Endothelial cell (in vitro differentiated cells): ENCODE measurements at regions not wholly inside any gene's neighbourhood (a gene's known extent, or its start where the extent isn't known, plus 50 kb on each side); places are given as distances from the start of the nearest gene placed in this dataset.

ENCODE experiments used
- DNase-seq: peaks from one replicate; pipeline ENCODE4 v3.0.0; 2021; ENCODE audit warnings: low spot score
- H3K27ac Mint-ChIP-seq: one replicate; pipeline ENCODE4 v1.8.0; 2021; ENCODE audit warnings: mixed read lengths, inconsistent platforms; ENCODE audit not compliant: unreplicated experiment
- H3K27me3 Mint-ChIP-seq: one replicate; pipeline ENCODE4 v1.8.0; 2021; ENCODE audit warnings: mild to moderate bottlenecking, moderate library complexity, mixed read lengths, inconsistent platforms; ENCODE audit not compliant: unreplicated experiment
- H3K36me3 Mint-ChIP-seq: one replicate; pipeline ENCODE4 v1.8.0; 2021; ENCODE audit warnings: mild to moderate bottlenecking, low read depth, mixed read lengths, inconsistent platforms; ENCODE audit not compliant: unreplicated experiment
- H3K4me1 Mint-ChIP-seq: one replicate; pipeline ENCODE4 v1.8.0; 2021; ENCODE audit warnings: mild to moderate bottlenecking, mixed read lengths, inconsistent platforms; ENCODE audit not compliant: unreplicated experiment
- H3K4me3 Mint-ChIP-seq: one replicate; pipeline ENCODE4 v1.8.0; 2021; ENCODE audit warnings: mild to moderate bottlenecking, mixed read lengths, inconsistent platforms; ENCODE audit not compliant: unreplicated experiment
- H3K9me3 Mint-ChIP-seq: one replicate; pipeline ENCODE4 v1.8.0; 2021; ENCODE audit warnings: mixed read lengths, inconsistent platforms; ENCODE audit not compliant: unreplicated experiment
- CTCF ChIP-seq: fragments of 200-600 bp; sonication (generic); IDR thresholded peaks from one replicate; pipeline ENCODE4 v1.5.0; 2021; ENCODE audit warnings: antibody characterized with exemption; ENCODE audit not compliant: unreplicated experiment

DNA sequence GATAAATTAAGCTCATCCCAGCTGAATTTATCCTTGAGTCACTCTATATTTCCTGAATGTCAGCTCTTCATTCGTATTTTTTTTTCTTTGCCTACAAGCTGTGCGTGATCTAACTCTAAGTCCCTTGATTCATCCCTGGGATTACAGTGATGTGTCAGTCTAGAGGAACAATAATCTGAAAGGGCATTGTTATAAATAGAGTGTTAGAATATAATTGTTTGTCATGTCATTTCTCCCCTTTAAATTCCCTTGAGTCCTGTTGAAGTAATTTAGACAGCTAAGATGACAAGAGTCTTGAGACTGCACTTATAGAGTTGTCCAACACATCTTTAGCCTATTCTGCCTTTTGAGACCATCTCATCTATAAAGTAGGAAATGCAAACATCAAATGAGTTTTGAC, 621.8 kb downstream of the ZIC1 start:
- Mint-ChIP-seq H3K36me3 (no peaks in the 10 kb centered on the region), H3K27ac (no peak overlapping the region), H3K9me3 (no peaks in the 10 kb centered on the region), H3K27me3 (no peaks in the 10 kb centered on the region), H3K4me3 (no peak overlapping the region), H3K4me1 (no peaks in the 10 kb centered on the region)
- TF ChIP-seq CTCF = no peak
- DNase-seq = no peak

DNA sequence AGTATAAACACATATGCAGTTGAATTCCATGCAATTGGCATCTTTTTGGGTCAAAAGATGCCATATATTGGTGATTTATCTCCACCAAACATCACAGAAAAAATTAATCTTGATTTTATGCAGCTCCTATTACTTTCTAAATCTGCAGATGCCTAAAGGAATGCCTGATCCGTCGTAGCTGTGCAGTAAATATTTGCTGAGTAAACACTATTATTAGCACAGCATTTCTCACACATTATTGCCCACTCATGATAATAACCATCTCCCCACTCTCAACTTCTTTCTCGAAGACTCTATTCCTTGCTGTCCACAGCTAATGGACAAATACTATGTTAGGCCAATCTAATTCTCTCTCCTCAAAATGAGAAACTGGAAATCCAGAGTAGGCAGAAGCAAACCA, 625.2 kb downstream of the ZIC1 start:
- Mint-ChIP-seq H3K4me1 (no peaks in the 10 kb centered on the region), H3K36me3 (no peaks in the 10 kb centered on the region), H3K9me3 (no peaks in the 10 kb centered on the region), H3K27me3 (no peaks in the 10 kb centered on the region), H3K27ac (no peak overlapping the region), H3K4me3 (no peak overlapping the region)
- no peak for DNase-seq
- TF ChIP-seq CTCF = no peak

DNA sequence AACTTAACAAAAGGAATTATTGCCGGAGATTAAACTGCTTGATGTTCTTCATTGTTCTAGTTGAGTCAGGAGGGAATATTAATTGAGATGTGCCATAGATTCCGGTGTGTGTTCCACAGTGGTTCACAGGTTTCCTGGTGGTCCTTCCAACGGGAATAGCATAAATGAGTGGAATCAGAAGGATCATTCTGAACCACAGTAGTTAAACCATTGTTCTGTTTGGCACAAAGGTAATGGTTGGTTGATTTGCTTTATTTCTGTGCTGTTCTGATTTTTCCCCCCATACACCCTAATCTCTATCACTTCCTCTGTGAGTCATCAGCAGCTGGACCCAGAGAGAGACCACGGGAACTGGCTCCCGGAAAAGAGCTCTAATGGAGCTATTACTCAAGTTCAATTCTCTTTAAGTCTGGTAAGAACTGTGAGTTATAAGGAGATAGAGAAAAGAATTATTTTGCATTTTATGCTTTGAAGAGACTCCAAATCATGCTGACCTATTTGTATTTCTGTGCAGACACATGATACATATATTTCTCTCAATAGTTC, 627.2 kb downstream of the ZIC1 start:
- no peak overlapping the region for H3K27ac Mint-ChIP-seq
- TF ChIP-seq CTCF = no peak
- DNase-seq = no peak
- H3K4me3 Mint-ChIP-seq = no peak overlapping the region
- no peaks in the 10 kb centered on the region for H3K27me3 Mint-ChIP-seq
- H3K4me1 Mint-ChIP-seq = no peaks in the 10 kb centered on the region
- no peaks in the 10 kb centered on the region for H3K36me3 Mint-ChIP-seq
- H3K9me3 Mint-ChIP-seq = no peaks in the 10 kb centered on the region

DNA sequence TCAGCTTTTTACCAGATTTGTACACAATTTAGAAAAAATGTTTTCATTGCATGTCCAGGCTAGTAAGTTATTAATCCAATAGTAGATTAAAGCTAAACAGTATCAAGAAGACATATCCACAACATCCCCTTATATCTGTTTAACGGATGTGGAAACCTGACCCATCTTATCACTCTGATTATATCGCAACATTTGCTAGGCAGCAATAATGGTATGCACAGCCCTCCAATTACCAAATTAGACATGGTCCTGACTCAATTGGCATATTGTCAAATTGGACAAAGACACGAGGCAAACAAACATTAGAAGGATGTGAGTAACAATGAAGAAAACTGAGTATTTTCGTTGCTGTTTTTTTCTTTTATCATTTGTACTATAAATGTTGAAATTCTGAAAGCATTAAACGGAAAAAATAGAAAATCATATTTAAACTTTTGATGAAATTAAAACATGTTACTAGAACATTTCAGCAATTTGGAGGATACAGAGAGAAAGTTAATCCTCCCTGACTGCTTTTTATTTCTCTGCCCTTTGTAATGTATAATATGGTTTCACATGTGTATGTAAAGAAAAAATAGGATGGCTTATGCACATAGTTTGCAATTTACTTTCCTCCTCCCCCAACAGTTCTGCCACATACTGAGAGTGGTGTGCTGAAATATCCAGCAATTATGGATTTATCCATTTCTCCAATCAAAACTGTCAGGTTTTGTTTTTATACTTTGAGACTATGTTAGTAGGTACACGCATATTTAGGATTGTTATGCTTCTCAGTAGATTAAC, 633.7 kb downstream of the ZIC1 start:
- Mint-ChIP-seq H3K9me3 (no peaks in the 10 kb centered on the region), H3K27ac (no peak overlapping the region), H3K27me3 (no peaks in the 10 kb centered on the region), H3K4me3 (no peak overlapping the region), H3K36me3 (no peaks in the 10 kb centered on the region), H3K4me1 (no peaks in the 10 kb centered on the region)
- TF ChIP-seq CTCF = no peak
- DNase-seq = no peak

DNA sequence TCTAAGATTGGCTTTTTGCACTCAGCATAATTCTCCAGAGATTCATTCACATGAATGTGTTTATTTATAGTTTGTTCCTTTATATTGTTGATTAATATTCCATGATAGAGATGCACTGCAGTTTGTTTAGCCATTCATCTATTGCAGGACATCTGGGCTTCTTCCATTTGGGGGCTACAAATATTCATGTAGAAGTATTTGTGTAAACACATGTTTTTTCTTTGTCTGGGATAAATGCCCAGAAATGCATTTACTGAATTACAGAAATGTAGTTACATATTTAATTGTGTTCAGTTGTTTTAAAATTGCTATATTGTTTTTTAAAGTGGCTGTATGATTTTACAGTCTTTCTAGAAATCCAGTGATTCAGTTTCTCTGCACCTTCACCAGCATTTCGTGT, 635.0 kb downstream of the ZIC1 start:
- no peaks in the 10 kb centered on the region for H3K9me3 Mint-ChIP-seq
- TF ChIP-seq CTCF = no peak
- peaks cover 4% of the 10 kb centered on the region for H3K4me1 Mint-ChIP-seq
- H3K27ac Mint-ChIP-seq = no peak overlapping the region
- no peak overlapping the region for H3K4me3 Mint-ChIP-seq
- H3K27me3 Mint-ChIP-seq = no peaks in the 10 kb centered on the region
- DNase-seq = no peak
- H3K36me3 Mint-ChIP-seq = no peaks in the 10 kb centered on the region
